Upper lobe of left lung (tissue), 4 donors: ENCODE measurements at regions not wholly inside any gene's neighbourhood (a gene's known extent, or its start where the extent isn't known, plus 50 kb on each side); places are given as distances from the start of the nearest gene placed in this dataset.

Experiments
- CTCF ChIP-seq, 6 experiments: fragments of 450-650 bp in 4 of 6; fragments of 200-600 bp in 2 of 6; sonication (generic) in 2 of 6; IDR thresholded peaks; one replicate each; pipeline ENCODE4 v1.5.1; 2016 to 2019; ENCODE audit warnings: antibody characterized with exemption in 6 of 6
- EP300 ChIP-seq, 4 donors: sonication (generic); formaldehyde crosslinking; IDR thresholded peaks; one replicate each; pipeline ENCODE4 v1.5.1; 2017; ENCODE audit warnings: antibody characterized with exemption in 4 of 4, control low read depth in 2 of 4

DNA sequence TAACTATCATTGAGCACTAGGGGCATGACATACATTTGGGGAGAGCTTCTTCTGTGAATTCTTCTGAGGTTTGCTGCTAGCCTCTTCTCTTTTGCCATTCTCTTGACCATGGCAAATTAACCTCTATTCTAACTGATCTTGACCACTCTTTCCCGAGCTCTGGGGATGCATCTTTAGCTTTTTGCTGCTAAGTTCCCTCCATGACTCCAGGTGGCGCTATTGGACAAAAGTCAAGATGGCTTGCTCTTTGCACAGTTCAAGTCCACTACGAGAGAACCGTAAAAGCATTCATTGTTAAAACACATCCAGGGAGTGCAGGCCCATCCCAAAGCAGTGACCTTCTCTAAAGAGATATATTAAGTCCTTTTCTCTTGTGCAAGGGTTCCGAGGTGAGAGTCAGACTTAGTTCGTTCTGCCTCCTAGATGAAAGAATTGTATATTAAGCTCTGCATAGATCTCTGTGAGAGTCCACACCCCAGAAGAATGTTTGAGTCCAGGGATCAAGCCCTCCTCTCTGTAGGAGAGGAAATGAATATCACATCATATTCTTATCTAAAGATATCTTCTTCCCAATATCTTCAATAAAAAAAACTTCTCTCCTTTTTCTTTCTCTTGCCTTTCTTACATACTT lies 1152.9 kb upstream of the CDH6 start:
- TF ChIP-seq EP300 (IDR thresholded peaks at IDR 0.05) (no peak), CTCF (IDR thresholded peaks at IDR 0.05) (peak in 3 of 6 experiments; percentile 18 to 37 (median 34))
